Nucleus accumbens (tissue), 56 donors: ENCODE measurements at regions not wholly inside any gene's neighbourhood (a gene's known extent, or its start where the extent isn't known, plus 50 kb on each side); places are given as distances from the start of the nearest gene placed in this dataset.

Experiments
- DNase-seq, 56 donors: peaks; one replicate each; lab custom pipeline; 2025; lab: John Stamatoyannopoulos, UW

- no peak for DNase-seq
These were observed 381.3 kb upstream of the ANO5 start for GRCh38 chr11:21811572-21811971.

DNA sequence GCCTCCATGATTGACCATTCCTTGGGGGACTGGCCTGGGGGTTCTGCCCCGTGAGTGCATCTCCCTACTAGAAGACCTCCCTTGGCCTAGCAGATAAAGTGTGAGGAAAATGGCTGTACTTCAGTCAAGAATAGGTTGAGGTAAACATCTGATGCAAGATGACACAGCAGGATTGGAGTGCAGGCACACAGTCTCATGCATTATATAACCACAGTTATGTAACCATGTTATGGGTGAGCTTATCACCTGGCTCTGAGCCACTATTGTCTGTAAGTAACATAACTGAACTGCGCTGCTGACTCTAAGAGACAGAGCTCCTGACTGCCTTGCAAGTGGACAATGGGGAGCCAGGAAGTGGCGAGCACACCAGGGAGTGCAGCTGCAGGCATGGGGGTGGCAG is 378.7 kb upstream of the ANO5 start:
- no peak for DNase-seq

DNA sequence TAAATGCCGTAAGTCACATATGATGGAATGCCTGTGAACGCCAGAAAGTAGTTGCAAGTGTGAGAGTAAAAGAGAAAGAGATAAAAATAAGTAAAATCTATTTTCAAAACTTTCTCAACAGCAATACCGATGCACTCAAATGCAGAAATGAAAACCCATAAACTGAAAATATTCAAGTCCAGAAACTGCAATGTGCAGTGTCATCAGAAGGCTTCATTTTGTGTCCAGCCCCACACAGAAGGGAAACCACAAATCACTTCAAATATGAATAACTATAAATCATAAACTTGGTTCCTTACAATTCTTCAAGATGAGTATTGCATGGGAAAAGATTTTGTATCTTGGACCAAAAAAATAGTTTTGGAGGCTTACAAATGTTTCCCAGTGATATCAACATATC is 375.2 kb upstream of the ANO5 start:
- no peak for DNase-seq

DNA sequence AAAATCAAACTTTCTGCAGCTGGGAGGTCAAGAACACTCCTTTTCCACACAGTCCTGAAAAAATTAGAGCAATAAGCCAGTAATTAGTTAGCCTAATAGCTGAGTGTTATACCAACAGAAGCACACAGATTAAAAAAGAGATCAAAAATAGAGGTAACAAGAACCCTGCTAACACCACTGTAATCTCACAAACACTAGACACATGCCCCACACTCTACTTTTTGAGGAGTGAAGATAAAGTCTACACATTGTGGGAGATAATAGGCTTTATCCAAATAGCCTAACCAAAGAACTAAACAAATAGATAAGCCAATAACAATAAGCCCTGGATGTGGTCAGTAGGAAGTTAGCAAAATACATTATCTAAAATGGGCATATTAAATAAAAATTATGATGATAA is 372.7 kb upstream of the ANO5 start:
- DNase-seq = no peak

DNA sequence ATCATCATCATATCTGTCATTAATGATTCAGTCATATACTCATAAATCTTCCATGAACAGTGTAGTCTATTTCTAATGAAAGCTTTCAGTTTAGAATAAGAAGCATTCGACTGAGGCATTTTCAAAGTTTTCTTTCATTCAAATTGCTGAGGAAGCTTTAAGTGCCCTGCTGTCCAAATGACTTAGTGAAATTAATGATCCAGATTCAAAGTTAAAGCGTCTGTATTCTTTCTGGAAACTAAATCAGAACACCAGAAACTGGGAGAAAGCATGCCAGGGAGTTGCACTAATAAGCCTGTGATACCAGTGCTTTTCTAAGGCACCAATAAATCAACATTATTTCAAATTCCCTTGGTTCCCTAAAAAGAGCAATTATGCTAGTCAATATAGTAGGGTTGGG is 367.8 kb upstream of the ANO5 start:
- DNase-seq = no peak

DNA sequence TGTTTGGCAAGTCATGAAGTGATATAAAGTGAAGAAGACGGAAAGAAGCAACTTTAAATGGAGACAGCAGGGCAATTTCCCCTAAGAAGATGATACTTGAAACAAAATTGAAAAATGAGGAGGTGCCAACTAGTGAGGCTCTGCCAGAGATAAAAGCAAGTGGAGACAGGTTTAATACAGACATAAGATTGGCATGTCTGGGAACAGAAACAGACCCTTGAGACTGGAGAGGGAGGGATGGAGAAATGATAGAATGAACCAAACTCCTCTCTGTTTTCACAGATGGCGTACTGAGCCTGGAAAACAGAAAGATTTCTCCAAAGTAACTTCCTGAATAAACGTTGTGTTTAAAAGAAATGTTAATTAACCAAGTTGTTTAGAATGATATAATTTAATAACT is 354.5 kb upstream of the ANO5 start:
- no peak for DNase-seq

GRCh38 chr11:21839796-21840195 is 353.1 kb upstream of the ANO5 start:
- no peak for DNase-seq

DNA sequence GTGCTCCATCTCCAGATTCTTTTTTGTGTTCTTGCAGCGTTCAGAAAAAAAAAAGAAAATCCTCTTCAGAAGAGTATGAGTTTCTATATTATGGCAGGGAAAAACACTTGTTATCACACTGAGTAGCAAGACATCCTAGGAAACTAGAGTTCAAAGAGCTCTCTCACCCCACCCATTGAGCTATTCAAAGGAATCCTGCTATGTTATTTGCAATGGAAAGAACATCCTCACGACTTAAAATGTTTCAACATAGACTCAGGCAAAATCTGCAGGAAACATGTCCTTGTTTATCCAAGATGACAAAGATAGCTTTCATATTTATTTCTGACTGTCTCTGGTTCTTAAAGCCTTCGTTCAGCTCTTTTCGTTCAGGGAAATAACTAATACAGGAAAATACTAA is 331.6 kb upstream of the ANO5 start:
- no peak for DNase-seq

- DNase-seq = no peak
These were observed 327.3 kb upstream of the ANO5 start for GRCh38 chr11:21865541-21865940.

DNA sequence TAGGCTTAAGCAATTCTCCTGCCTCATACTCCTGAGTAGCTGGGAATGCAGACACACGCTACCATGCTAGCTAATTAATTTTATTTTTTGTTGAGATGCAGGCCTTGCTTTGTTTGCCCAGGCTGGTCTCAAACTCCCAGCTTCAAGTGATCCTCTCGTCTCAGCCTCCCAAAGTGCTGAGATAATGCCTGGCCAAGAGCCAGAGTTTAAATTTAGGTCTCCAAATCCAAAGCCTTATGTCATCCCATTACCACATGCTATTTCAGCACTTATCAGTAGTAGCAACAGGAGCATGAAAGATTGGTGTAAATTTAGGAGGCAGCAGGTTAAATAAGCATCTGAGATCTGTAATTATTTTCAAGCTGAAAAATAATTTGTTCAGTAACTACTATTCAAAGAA is 326.1 kb upstream of the ANO5 start:
- no peak for DNase-seq

DNA sequence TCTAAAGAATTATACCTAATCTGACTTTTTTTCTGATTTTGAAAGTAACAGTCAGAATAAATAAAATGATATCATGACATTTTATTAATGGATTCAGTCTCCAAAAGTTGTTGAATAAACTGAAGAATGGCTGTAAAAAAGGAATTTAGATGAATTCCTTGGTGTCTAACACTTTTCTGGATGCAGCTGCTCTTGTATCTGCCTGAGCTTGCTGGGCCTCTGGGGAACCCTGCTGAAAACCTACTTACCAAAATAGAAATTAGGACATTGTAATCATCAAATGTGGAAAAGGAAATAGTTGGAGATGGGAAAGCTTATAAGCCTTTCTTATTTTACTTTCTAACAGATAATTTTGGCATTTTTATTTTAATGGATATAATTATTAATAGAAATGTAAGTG is 315.7 kb upstream of the ANO5 start:
- DNase-seq = no peak

DNA sequence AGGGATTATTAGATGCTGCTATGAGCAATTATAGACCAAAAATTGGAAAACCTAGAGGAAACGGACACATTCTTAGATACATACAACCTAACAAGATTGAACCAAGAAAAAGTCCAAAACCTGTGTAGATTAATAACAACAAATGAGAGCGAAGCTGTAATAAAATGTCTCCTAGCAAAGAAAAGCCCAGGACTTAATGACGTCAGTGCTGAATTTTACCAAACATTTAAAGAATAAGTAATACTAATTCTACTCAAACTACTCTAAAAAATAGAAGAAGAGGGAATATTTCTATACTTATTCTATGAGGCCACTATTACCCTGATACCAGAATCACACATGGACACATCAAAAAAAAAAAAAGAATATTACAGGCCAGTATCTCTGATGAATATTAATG is 309.5 kb upstream of the ANO5 start:
- no peak for DNase-seq

DNA sequence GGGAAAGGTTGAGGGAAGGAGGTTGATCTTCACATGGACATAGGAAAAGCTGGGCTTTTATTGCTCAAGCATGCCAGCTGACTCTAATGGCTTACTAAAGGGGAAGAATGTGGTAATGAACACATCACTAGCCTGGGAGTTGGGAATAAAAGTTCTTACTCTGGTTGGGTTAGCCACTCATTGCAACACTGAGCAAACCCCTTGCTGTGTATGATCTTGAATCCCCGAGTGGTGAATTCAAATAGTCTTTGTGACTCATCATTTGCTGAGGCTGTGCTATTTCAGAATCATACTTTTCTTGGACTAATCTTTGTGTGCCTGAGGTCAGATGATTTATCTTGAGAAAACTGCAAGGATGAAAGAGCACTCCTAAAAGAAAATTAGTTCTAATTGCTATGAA is 304.1 kb upstream of the ANO5 start:
- no peak for DNase-seq

GRCh38 chr11:21892736-21893564 is 299.9 kb upstream of the ANO5 start:
- no peak for DNase-seq

GRCh38 chr11:21893565-21893867 is 299.4 kb upstream of the ANO5 start:
- DNase-seq = no peak

- DNase-seq = no peak
These were observed 298.4 kb upstream of the ANO5 start for GRCh38 chr11:21894492-21894891.

- no peak for DNase-seq
These were observed 297.2 kb upstream of the ANO5 start for GRCh38 chr11:21895686-21896085.

DNA sequence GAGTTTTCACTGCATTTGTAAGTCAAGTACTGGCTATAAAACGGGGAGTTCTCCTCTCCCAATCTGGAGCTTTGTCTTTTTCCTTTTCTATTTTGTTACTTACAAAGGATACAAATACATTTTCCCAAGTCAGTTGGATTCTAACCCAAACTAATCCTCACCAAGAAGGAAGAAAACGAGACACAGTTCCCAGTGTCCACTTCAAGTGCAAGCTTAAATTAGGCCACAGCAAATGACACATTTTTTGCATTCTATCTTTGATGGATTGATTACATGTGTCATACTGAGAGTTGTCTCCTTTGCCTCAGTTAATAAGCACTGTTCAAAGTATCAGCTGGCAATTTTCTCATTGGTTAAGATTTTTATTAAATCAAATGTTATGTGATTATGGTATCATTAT is 296.7 kb upstream of the ANO5 start:
- DNase-seq = no peak

- DNase-seq = no peak
These were observed 295.9 kb upstream of the ANO5 start for GRCh38 chr11:21896746-21897602.

DNA sequence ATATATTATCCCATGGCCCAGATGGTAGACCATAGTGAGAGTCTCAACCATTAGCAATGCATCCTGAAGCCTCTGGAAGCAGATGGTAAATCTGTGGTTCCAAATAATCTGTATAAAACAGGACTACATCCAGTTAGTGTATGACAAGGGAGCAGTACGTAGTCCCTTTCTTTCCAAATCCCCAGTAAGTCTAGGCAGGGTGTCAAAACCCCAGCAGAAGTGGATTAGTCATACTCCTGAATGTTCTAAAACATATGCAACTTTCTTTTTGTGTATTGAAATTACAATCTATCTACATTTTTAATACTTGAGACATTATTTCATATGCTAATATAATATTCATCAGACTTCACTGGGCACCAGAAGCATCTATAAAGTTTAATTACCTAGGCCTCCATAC is 295.1 kb upstream of the ANO5 start:
- DNase-seq = no peak

DNA sequence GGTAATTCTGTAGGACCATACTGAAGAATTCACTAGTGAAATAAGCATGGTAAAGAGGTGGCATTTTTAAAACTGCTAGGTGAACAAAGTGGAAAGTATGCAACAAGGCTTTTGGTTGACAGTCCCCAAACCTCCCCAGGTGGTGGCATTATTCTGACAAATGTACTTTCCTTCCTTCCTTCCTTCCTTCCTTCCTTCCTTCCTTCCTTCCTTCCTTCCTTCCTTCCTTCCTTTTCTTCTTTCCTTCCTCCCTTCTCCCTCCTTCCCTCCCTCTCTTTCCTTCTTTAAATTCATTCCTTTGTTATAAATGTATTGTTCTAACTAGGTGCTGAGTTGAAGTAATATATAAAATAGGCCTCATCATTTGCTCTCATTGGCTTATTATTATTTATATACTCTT is 284.7 kb upstream of the ANO5 start:
- no peak for DNase-seq

DNA sequence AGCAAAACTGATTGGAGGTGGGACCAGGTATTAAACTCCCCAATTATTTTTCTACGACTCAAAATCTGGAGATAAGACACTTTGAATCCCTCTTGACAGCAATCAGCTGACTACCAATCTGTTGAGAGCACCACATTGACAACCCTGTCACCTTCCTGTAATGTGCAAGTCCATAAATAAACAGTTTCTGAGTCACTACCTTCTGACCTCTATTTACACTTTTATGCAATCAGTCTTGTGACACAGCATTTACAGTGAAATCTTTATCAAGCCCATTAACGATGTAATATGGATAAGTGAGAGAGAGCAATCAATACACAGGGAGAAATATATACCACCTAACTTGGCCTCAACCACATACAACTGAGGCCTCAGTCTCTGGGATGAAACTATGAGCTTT is 283.7 kb upstream of the ANO5 start:
- DNase-seq = no peak
